ENCODE measurements at regions not wholly inside any gene's neighbourhood (a gene's known extent, or its start where the extent isn't known, plus 50 kb on each side); places are given as distances from the start of the nearest gene placed in this dataset.

GRCh38 chrX:10288373-10288975 is 131.7 kb downstream of the CLCN4 start:
- no peak for DNase-seq (ENCODE audit: low read depth)

GRCh38 chrX:10296576-10296975 is 139.8 kb downstream of the CLCN4 start:
- DNase-seq (ENCODE audit: low read depth): peak; percentile 23

DNA sequence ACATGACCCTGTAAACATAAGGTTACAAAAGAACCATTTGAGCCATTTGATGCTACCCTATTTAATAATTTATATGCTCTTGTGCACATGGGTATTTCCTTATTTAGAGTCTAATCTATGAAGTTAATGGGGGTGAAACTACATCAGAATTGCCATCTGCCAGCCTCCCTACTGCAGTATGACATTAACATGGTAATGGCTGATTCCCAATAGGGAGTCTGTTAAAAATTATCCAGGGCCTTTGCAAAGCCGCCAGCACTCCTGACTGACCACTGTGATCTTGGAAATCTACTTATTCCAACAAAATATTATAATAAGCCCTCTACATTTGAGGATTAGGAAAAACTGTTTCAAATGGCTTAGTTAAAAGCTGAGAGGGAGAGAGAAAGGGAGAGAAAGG is 153.7 kb downstream of the CLCN4 start:
- DNase-seq (ENCODE audit: low read depth): no peak

DNA sequence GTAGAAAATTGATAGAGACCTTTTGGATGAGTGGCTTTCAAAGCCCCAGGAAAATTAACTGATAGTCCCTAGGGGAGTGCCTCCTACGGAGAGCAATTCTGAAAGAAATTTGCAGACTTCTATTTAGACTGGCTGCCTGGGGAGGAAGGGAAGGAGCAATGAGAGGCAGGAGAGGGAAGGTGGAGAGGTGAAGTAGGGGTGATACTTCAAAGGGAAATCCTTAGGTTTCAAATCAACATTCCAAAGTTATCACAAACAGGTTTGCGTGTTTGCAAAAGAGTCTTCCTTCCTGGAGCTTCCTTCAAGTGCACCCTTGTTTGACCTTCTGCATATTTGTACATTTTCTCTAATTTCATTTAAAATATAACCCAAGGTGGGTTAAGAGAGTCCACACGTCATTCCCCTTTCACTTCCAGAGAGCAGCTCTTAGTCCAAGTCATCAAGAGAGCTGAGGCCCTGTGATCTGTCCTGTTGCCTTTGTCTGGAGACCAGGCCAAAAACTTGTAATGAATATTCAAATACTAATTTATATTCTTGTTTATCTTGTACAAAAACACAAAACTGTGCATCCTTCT is 157.8 kb downstream of the CLCN4 start:
- no peak for DNase-seq (ENCODE audit: low read depth)

DNA sequence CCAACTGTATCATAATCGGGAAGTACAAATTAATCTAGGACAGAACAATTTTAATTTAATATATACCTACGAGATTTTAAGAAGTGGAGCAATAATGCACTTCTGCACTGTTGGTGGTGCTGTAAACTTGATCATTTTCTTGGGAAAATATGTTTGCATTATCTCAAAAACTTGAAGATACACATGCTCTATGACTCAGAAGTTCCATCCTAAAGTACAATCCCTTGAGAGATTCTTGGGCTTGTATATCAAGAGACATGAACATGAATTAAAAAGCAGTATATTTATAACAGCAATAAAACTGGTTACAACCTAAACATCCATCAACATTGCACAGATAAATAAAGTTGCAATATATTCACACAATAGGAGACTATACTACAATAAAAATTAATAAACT is 168.8 kb downstream of the CLCN4 start:
- DNase-seq (ENCODE audit: low read depth): no peak

DNA sequence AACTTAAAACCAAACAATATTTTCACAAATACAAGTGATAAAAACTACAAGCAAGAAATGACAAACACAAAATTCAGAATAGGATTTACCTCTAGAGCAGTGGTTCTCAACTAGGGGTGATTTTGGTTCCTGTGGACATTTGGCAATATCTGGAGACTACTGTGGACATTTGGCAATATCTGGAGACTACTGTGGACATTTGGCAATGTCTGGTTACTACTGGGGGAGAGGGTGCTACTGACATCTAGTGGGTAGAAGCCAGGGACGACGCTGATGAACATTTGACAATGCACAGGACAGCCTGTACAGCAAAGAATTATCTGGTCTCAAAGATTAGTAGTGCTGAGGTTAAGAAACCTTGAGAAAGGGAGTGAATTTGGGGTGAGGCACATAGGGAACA is 169.8 kb downstream of the CLCN4 start:
- peak; percentile 45 for DNase-seq (ENCODE audit: low read depth)

DNA sequence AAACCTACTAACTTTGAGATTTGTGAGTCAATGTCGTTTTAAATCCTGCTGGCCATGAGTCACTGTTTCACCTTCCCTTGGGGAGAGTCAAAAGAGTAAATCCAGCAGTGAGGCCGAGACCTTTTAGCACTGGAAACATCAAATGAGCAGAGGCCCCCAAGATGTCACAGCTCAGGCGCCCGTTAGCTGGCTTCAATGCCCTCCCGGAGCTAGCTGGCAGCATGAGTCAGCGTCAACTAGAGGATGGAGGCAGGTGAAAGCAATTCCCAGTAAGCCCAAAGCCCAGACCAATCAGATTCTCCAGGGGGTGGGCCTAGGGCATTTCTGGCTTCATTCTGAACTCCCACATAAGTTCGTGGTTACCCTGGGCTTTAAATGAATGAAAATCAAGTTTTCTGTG is 170.9 kb downstream of the CLCN4 start:
- DNase-seq (ENCODE audit: low read depth): peak; percentile 34

DNA sequence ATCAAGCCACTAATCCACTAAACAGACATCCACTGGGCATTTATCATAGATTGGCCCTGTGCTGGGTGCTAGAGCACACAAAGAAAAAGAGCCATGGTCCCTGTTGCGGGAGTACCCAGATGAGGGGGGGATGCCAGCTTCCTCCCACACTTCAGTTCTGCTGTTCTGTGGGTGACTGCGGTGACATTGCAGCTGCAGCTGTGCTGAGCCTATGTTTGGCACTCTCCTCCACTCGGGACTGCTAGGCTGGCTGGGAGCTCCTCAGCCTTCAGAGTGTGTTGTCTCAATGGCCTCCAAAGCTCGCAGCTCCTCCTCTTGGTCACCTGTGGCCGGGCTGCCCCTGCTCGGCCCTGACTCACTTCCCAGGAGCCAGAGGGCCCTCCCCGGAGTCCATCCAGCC is 173.2 kb downstream of the CLCN4 start:
- peak; percentile 7 for DNase-seq (ENCODE audit: low read depth)

GRCh38 chrX:10341309-10341708 is 184.5 kb downstream of the CLCN4 start:
- DNase-seq (ENCODE audit: low read depth): no peak

DNA sequence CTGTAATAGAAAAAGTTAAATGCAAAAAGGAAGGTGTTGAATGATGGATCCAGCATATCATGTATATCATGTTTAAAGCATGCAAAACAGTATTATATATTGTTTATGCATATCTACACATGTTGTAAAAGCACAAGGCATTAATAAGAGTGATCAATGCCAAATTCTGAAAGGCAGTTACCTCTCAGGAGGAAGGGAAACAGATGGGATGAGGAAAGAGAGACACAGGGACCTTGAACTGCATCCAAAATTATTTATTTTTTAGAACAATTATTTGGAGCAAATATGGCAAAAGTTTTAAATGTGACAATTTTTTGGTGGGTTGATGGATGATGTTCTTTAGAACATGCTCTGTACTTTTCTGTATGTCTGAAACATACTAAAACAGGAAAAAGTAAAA is 193.4 kb downstream of the CLCN4 start:
- no peak for DNase-seq (ENCODE audit: low read depth)

DNA sequence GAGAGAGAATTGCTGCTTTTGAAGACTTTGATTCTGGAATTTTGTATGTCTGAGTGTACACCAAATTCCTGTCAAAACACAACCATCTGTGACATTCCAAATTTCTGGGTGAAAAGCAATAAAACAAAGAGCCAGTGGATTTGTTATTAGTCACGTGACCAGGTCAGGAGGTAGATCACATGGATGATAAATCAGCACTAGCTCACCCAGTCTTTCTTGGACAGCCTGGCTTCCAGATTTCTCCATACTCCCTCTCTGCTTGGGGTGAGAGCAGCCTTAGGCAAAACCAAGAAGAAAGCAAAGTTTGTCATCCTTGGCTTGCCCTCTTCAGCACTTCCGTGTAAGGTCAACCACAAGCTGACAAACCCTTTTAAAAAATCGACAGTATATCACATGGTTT is 194.2 kb downstream of the CLCN4 start:
- DNase-seq (ENCODE audit: low read depth): no peak

DNA sequence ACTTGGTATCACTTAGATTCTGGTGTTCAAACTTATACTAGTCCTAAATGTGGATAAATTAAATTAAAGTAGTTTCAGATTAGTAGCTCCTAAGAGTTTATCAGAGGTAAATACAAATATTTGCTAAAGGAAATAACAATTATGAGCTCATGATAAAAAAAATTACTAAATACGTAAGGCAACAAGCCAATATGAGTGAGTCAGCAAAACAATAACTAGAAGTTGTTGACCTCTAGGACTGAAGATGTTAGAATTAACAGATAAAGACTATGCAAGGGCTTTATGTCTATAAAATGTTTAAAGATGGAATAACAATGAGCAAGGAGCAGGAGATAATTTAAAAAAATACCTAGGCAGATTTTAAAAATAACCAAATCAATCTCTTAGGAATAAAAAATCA is 195.8 kb downstream of the CLCN4 start:
- DNase-seq (ENCODE audit: low read depth): peak; percentile 2

- DNase-seq (ENCODE audit: low read depth): no peak
Observed at GRCh38 chrX:10356979-10357378, 200.2 kb downstream of the CLCN4 start.

GRCh38 chrX:10358958-10359357 is 202.2 kb downstream of the CLCN4 start:
- no peak for DNase-seq (ENCODE audit: low read depth)

DNA sequence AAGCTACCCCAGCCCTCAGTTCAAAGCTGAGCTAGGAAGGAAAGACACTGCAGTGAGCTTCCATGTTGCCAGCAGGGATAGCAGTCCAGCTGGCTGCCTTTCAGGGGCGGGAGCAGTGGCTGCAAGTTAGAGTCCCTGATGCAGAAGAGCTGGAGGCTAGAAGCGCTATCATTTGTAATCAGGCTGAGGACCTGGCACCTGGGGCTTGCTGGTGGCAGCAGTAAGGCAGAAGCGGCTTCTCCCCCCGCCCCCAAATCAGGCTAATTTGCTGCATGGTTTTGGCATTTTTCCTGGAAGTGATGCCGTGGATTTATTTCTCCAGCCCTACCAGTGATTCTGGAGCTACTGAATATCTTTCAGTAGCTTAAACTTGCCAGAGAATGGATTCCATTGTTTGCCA is 203.3 kb downstream of the CLCN4 start:
- DNase-seq (ENCODE audit: low read depth): peak; percentile 9

DNA sequence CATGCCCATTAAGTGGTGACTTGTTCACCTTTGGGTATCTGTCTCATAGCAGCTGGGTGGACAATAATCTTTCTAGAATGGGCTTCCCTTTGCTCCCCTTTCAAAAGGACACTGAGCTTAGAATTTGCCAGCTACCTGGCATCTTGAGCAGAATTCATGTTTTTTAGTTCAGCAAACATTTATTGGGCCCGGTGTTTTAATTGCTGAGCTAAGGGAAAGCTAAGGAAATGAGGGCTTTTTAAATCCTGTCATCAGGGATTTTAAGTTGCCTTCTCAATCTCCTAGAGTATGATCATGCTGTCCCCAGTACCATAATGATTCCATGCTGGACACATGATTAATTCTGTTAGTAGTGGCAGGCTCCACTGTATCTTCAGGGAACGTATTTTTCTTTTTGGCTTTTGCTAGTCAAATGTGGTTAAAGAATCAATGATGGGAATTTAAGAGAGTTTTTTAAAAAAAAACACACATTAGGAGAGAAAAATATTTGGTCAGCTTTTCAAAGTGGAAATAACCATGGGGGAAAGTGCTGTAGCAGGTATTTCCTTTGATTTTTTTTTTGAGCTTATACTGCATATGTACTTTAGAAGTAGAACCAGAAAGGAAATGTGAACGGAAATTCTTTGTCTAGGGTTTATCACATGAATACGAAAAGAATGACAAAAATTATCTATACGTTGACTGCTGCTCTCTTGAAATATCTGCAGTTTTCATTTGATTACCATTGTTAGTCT is 208.9 kb downstream of the CLCN4 start:
- DNase-seq (ENCODE audit: low read depth): no peak

DNA sequence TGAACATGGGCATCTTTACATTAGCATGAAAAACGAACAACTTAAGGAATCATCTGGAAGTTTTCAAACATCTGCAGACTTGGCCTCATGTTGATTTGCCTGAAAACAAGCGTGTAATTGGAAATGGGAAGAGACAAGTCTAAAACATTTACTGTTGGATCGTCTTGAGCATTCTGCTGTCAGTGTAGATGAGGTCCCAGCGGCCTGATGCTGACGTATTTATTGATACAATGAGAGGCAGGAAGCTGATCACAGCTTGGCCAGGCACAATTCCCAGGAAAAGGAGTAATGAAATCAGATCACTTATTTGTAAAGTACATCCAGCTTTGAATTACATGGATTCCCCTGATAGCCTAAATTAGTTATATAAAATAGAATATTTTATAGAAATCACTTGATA is 210.6 kb downstream of the CLCN4 start:
- no peak for DNase-seq (ENCODE audit: low read depth)

DNA sequence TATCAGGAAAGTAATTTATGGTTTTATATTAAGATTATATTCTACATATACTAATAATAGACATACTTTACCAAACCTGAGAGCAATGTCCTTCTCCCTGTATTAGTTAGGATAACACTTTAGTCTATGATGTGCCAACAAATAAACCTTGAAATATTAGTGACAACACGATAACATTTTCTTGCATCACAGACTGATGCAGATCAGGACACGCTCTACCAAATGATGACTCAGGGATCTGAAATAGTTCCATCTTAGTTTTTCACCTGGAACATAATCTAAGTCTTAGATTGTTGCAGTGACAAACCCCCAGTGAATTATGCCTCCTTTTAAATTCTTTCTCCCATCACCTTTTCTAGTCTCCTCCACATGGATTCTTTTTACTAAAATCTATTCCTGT is 214.2 kb downstream of the CLCN4 start:
- no peak for DNase-seq (ENCODE audit: low read depth)

- DNase-seq (ENCODE audit: low read depth): no peak
Observed at GRCh38 chrX:10377427-10377826, 220.7 kb downstream of the CLCN4 start.

DNA sequence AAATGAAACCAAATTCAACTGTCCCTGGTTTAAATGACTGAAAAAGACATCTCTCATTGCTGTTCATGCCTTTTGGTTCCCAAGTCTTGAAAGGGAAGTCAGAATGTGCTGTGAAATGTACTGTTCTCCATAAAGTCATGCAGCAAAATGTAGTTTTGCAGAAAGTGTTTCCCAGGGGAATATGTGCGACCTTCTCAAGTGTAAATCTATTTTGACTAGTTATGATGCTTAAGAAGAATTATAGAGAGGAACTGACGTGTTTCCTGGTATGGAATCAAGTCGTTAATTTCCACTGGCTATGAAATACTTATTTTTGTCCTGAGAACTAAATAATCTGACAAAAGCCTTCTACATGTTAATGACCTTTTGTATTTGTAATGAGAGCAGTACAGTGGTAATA is 223.1 kb downstream of the CLCN4 start:
- no peak for DNase-seq (ENCODE audit: low read depth)

DNA sequence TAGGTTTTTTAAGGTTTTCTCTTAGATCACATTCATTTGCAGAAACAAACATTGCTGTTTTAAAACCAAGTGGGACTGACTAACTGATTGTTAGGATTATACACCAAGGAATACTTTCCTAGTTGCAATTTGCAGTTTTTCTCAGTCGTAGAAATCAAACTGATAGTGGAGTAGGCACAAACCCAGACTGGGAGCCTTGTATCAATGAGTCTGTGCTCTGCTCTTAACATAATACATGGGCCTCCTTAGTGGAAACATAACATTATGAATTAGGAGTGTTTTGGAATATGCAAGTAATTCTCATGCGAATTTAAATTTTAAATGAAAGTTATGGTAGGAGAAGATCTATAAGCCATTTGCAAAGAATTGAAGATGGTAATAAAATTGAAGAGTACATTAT is 223.5 kb downstream of the CLCN4 start:
- no peak for DNase-seq (ENCODE audit: low read depth)

- no peak for DNase-seq (ENCODE audit: low read depth)
Observed at GRCh38 chrX:10381193-10381592, 224.4 kb downstream of the CLCN4 start.

GRCh38 chrX:10387011-10387410 is 230.2 kb downstream of the CLCN4 start:
- DNase-seq (ENCODE audit: low read depth): peak; percentile 20

Data from myocyte (in vitro differentiated cells).